ENCODE measurements at regions not wholly inside any gene's neighbourhood (a gene's known extent, or its start where the extent isn't known, plus 50 kb on each side); places are given as distances from the start of the nearest gene placed in this dataset.

- TF ChIP-seq CTCF (IDR thresholded peaks at IDR 0.05) (no peak), EZH2 (IDR thresholded peaks at IDR 0.05) (no peak), EZH2phosphoT487 (IDR thresholded peaks at IDR 0.05) (no peak)
Observed at GRCh38 chr4:156442912-156443311, 489.2 kb upstream of the CTSO start.

Data from neural progenitor cell (in vitro differentiated cells).